HG03442 (cell line): ENCODE measurements at regions not wholly inside any gene's neighbourhood (a gene's known extent, or its start where the extent isn't known, plus 50 kb on each side); places are given as distances from the start of the nearest gene placed in this dataset.

ENCODE experiments used
- ATAC-seq: cut with Tn5 transposase; IDR thresholded peaks from one replicate; pipeline ENCODE4 v1.9.1; 2021; ENCODE audit warnings: mild to moderate bottlenecking, moderate library complexity; ENCODE audit not compliant: unreplicated experiment

- ATAC-seq = no peak
These were observed 63.3 kb upstream of the ANXA10 start for GRCh38 chr4:168028970-168029597.

DNA sequence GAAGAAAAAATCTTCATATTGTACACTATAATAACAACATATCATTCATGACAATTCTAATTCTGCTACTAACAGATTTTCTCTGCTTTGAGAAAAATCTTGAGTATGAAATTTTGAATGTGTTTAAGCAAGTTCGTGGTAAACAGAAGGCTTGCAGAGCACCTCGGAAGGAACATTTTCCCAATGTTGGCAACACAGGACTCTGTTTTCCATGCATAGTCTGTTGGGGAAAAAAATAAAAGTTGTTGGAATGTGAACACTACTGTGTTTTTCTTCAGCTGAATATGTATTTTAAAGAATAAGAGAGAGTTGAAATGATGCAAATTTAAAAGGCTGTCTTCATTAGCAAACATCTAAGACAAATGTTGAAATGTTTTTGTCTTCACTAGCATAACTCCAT is 54.7 kb upstream of the ANXA10 start:
- no peak for ATAC-seq

DNA sequence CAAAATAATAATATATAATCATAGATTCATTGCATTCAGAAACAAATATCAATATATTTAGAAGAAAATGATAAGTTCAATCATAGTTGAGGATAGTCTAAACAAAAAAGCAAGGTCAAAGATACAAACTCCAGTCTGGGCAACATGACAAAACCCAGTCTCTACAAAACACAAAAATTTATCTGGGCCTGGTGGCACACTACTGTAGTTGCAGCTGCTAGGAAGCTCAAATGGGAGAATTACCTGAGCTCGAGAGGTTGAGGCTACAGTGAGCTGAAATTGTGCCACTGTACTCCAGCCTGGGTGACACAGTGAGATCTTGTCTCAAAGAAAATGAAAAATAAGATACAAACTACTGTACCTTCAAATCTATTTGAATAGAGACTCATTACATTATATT is 52.7 kb upstream of the ANXA10 start:
- no peak for ATAC-seq
